Esophagus mucosa (tissue), 1 donor: ENCODE measurements at regions not wholly inside any gene's neighbourhood (a gene's known extent, or its start where the extent isn't known, plus 50 kb on each side); places are given as distances from the start of the nearest gene placed in this dataset.
"Not testable (repeated sequence)": the region's sequence is repeated elsewhere in the genome, so short reads cannot be mapped to it uniquely, and the experiment has no call there.

Experiments used
- ATAC-seq: fragments of 200-7000 bp; cut with Tn5 transposase; one replicate; pipeline ENCODE4 v1.9.1; 2020
- donor health status: DM: yes; HTN: yes; CAD: no.

- no peak for ATAC-seq
Observed at GRCh38 chr6:25127076-25127837, 151.9 kb upstream of the CARMIL1 start.

DNA sequence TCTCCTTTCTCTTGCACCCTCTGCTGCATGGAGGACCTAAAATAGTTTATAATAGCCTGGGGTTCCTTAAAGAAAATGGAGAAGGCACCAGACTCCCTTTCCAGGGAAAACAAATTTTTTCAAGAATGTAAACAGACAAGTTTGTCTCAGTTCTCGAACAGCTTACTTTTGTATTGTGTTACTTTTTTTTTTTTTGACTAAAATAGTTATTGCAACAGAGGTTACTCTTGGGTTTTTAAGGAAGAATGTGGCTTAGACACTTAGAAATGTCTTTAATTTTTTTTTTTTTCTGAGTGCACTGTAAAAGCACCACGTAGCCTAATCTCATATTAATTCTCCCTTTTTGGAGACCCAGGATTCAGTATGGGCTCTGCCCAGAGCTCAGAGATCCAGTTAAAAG, 148.7 kb upstream of the CARMIL1 start:
- ATAC-seq, result no peak

- ATAC-seq, result no peak
Observed at GRCh38 chr6:25132934-25133333, 146.2 kb upstream of the CARMIL1 start.

GRCh38 chr6:25133568-25133967, 145.6 kb upstream of the CARMIL1 start:
- ATAC-seq, result no peak

DNA sequence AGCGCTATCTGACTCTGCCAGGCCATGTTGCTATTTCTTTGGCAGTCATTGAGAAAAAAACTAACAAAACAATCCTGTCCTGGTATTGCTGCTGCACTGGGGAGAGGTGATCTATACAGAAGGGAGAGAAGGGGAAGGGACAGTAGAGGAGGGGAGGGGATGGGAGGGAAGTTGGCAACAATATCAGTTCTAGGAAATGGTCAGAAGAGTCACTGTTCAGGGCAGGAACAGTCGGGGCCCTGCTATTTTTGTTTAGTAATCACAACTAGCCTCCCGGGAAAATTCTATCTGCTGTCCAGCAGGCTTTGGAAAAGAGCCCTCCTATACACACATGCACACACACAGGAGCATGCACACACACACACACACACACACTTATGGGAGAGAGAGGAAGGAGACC, 142.3 kb upstream of the CARMIL1 start:
- peak; percentile 36 for ATAC-seq

GRCh38 chr6:25137480-25137879, 141.7 kb upstream of the CARMIL1 start:
- no peak for ATAC-seq

- no peak for ATAC-seq
Observed at GRCh38 chr6:25137916-25138232, 141.3 kb upstream of the CARMIL1 start.

GRCh38 chr6:25138233-25138933, 140.8 kb upstream of the CARMIL1 start:
- ATAC-seq, result peak; percentile 87

DNA sequence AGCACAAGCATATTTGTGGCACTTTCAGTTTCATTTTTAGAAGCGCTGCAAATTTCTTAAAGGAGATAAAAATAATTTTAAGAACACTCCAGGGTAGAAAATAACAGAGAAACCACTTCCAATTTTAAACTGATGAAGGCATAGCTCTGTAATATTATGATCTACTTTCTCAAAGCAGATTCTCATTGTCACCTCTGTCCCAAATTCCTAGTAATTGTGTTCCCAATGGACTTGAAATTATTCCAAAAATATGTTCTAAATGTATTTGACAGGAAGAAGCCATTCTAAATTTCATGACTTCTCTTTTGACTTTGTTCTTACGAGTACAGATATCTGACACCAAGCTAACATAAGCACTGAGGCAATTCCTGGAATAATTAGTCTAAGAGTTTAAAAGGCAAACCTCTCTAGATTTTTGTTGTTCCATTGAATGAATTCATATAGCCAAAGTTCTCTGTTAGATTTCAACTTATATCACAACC, 140.2 kb upstream of the CARMIL1 start:
- no peak for ATAC-seq

DNA sequence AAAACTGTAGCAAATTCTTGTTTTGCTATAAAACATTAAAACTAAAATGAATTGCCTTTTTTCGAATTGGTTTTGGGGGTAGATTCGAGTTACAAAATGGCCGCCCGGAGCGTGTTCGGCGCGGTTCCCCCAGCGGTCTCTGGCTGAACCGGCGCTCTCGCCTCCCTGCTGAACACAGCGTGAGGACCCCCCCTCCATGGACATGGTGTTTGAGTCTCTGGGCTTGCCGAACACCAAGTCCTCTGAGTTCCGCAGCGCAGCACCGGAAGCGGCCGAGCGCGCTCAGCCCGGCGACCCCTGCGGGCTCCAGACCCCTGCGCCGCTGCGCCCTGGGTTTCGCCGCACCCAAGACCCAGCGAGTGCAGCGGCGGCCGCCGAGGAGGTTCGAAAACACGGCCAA, 139.6 kb upstream of the CARMIL1 start:
- ATAC-seq, result not testable (repeated sequence)

GRCh38 chr6:25142506-25142905, 136.7 kb upstream of the CARMIL1 start:
- no peak for ATAC-seq

GRCh38 chr6:25144919-25145318, 134.3 kb upstream of the CARMIL1 start:
- ATAC-seq, result no peak

DNA sequence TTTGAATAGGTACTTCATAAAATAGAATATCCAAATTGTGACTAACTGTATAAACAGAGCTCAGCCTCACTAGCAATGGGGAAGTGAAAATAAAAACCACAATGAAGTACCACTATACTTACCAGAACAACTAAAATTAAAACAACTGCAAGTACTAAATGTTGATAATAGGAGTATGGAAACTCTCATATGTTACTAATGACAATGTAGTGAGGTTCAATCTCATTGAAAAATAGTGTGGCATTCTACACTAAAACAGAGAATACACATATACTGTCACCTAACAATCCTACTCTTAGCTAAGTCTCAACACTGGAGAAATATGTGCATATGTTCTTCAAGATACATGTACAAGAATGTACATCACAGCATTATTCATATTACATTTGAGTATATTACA, 132.0 kb upstream of the CARMIL1 start:
- ATAC-seq, result peak; percentile 23

- no peak for ATAC-seq
Observed at GRCh38 chr6:25150031-25150430, 129.1 kb upstream of the CARMIL1 start.

GRCh38 chr6:25150863-25151262, 128.3 kb upstream of the CARMIL1 start:
- no peak for ATAC-seq

DNA sequence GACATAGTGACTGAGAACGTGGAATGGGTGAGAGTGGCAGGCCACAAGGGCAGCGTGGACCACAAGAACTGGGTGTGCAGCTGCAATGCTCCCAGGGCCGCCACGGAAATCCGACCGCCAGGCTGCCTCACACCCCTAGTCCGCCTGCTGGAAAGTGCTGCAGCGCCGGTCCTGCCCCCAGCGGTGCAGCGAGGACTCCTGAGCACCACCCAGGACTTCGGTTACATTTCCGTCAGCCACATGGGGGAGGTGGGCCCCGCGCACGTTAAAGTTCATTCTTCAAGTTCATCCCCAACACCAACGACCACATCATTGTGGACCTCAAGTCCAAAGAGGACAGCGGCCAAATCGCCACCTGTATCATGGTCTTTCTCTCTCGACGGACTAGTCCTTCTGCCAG, 126.1 kb upstream of the CARMIL1 start:
- no peak for ATAC-seq

DNA sequence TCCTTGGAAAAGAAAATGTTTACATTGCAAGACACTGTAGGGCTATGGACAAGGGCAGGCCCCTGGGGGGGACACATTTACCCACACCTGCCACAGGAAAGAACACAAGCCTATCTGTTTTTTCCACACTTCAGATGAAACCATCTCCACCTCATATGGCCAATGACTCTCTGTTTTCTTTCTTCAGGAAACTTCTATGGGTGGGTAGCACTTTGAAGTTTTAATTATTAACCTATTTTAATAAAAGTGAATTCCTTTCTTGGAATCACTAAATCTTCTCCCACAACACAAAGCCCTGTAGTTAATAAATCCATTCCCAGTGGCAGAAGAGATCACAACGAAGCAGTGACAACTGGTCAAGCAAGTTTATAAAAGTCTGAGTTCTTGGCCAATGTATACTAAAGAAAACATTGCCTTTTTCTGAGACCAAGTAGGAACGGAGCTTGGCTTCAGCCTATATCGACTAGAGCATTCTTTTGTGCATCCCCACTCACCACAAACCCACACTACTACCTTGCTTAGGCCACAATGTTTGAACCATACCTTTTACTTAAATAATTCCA, 125.1 kb upstream of the CARMIL1 start:
- no peak for ATAC-seq

DNA sequence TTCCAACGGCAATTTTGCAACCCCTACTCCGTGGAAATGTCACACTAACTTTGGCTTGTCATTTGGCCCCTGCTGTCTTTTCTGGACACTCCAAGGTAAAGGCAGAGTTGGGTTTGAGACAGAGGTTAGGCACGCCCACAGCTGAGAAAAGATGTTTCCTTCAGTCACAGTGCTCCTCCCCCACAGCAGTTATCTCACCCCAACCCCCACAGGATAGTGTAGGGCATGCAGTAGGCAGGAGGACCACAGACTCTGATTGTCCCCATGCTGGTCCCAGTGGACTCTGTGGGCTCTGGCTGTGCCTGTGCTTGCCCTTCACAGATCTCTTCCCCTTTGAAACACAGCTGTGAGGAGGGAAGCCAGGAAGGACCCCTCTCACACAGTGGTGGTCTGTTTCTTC, 124.0 kb upstream of the CARMIL1 start:
- ATAC-seq, result no peak

GRCh38 chr6:25156123-25156522, 123.1 kb upstream of the CARMIL1 start:
- ATAC-seq, result no peak

DNA sequence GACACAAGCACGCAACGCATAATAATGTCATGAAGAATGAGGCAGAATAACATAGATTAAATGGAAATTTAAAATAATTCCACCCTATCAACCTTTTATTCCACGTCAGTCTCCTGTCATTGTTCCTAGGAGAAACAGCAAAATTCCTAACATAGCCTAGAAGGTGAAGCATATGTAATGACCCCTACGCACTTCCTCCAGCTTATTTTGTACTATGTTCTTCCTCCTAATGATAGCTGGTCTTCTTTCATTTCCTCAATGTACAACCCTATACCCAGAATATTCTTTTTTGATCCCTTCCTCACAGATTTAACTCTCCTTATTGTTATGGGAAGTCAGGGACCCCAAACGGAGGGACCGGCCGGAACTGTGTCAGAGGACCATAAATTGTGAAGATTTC, 122.0 kb upstream of the CARMIL1 start:
- no peak for ATAC-seq

DNA sequence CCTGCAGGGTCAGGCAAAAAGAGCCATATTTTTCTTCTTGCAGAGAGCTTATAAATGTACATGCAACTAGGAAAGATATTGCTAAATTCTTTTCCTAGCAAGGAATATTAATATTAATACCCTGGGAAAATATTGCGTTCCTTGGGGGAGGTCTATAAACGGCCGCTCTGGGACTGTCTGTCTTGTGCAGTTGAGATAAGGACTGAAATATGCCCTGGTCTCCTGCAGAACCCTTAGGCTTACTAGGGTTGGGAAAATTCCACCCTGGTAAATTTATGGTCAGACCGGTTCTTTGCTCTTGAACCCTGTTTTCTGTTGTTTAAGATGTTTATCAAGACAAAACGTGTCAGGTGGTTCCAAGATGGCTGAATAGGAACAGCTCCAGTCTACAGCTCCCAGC, 121.3 kb upstream of the CARMIL1 start:
- ATAC-seq, result no peak

DNA sequence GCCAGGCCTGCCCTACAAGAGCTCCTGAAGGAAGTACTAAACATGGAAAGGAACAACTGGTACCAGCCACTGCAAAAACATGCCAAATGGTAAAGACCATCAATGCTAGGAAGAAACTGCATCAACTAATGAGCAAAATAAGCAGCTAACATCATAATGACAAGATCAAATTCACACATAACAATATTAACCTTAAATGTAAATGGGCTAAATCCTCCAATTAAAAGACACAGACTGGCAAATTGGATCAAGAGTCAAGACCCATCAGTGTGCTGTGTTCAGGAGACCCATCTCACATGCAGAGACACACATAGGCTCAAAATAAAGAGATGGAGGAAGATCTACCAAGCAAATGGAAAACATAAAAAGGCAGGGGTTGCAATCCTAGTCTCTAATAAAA, 119.0 kb upstream of the CARMIL1 start:
- ATAC-seq, result not testable (repeated sequence)

GRCh38 chr6:25165177-25165576, 114.0 kb upstream of the CARMIL1 start:
- no peak for ATAC-seq

GRCh38 chr6:25165800-25166199, 113.4 kb upstream of the CARMIL1 start:
- ATAC-seq, result no peak
